Osteocyte (in vitro differentiated cells): ENCODE measurements at regions not wholly inside any gene's neighbourhood (a gene's known extent, or its start where the extent isn't known, plus 50 kb on each side); places are given as distances from the start of the nearest gene placed in this dataset.

Source experiments
- DNase-seq: peaks from one replicate; pipeline ENCODE4 v3.0.0; 2021; ENCODE audit warnings: mixed read lengths; ENCODE audit not compliant: unreplicated experiment; ENCODE audit errors: extremely low spot score
- H3K27ac Mint-ChIP-seq: one replicate; pipeline ENCODE4 v1.8.0; 2021; ENCODE audit warnings: mild to moderate bottlenecking, mixed read lengths; ENCODE audit not compliant: unreplicated experiment
- H3K27me3 Mint-ChIP-seq: one replicate; pipeline ENCODE4 v1.8.0; 2021; ENCODE audit warnings: mixed read lengths; ENCODE audit not compliant: unreplicated experiment
- H3K36me3 Mint-ChIP-seq: one replicate; pipeline ENCODE4 v1.8.0; 2021; ENCODE audit warnings: mixed read lengths; ENCODE audit not compliant: unreplicated experiment
- H3K4me1 Mint-ChIP-seq: one replicate; pipeline ENCODE4 v1.8.0; 2021; ENCODE audit warnings: mixed read lengths; ENCODE audit not compliant: unreplicated experiment
- H3K4me3 Mint-ChIP-seq: one replicate; pipeline ENCODE4 v1.8.0; 2021; ENCODE audit warnings: mild to moderate bottlenecking, moderate library complexity, mixed read lengths; ENCODE audit not compliant: unreplicated experiment
- H3K9me3 Mint-ChIP-seq: one replicate; pipeline ENCODE4 v1.8.0; 2021; ENCODE audit warnings: mixed read lengths; ENCODE audit not compliant: unreplicated experiment
- CTCF ChIP-seq: fragments of 200-600 bp; sonication (generic); IDR thresholded peaks from 2 replicates; pipeline ENCODE4 v1.5.0; 2021; ENCODE audit warnings: antibody characterized with exemption, mild to moderate bottlenecking, moderate library complexity

- no peak overlapping the region for H3K4me3 Mint-ChIP-seq
- no peaks in the 10 kb centered on the region for H3K27me3 Mint-ChIP-seq
Measured at GRCh38 chrX:87744391-87744790, 226.8 kb downstream of the KLHL4 start.

GRCh38 chrX:87755493-87755892 is 237.9 kb downstream of the KLHL4 start:
- Mint-ChIP-seq H3K4me1 (no peaks in the 10 kb centered on the region), H3K27ac (no peak overlapping the region), H3K9me3 (peaks cover 47% of the 10 kb centered on the region), H3K36me3 (no peaks in the 10 kb centered on the region), H3K27me3 (no peaks in the 10 kb centered on the region), H3K4me3 (no peak overlapping the region)
- TF ChIP-seq CTCF, result no peak
- no peak for DNase-seq

More at GRCh38 chrX:87744391-87744790, 226.8 kb downstream of the KLHL4 start:
- TF ChIP-seq CTCF, result no peak
- no peaks in the 10 kb centered on the region for H3K4me1 Mint-ChIP-seq
- DNase-seq, result no peak
- H3K36me3 Mint-ChIP-seq, result no peaks in the 10 kb centered on the region
- H3K9me3 Mint-ChIP-seq, result no peaks in the 10 kb centered on the region
- H3K27ac Mint-ChIP-seq, result no peak overlapping the region

GRCh38 chrX:87788976-87789375 is 271.4 kb downstream of the KLHL4 start:
- TF ChIP-seq CTCF, result no peak
- DNase-seq, result no peak
- H3K9me3 Mint-ChIP-seq, result peaks cover 50% of the 10 kb centered on the region
- no peaks in the 10 kb centered on the region for H3K27me3 Mint-ChIP-seq
- no peak overlapping the region for H3K27ac Mint-ChIP-seq
- no peaks in the 10 kb centered on the region for H3K4me1 Mint-ChIP-seq
- no peak overlapping the region for H3K4me3 Mint-ChIP-seq
- no peaks in the 10 kb centered on the region for H3K36me3 Mint-ChIP-seq

GRCh38 chrX:87798039-87798438 is 280.4 kb downstream of the KLHL4 start:
- no peak for TF ChIP-seq CTCF
- DNase-seq, result no peak
- Mint-ChIP-seq H3K36me3 (no peaks in the 10 kb centered on the region), H3K4me1 (no peaks in the 10 kb centered on the region), H3K27ac (no peak overlapping the region), H3K9me3 (peaks cover 22% of the 10 kb centered on the region), H3K4me3 (no peak overlapping the region), H3K27me3 (no peaks in the 10 kb centered on the region)

GRCh38 chrX:87805829-87806490 is 288.4 kb downstream of the KLHL4 start:
- H3K9me3 Mint-ChIP-seq, result peaks cover 20% of the 10 kb centered on the region
- no peak for DNase-seq
- H3K27me3 Mint-ChIP-seq, result no peaks in the 10 kb centered on the region
- no peak for TF ChIP-seq CTCF
- H3K36me3 Mint-ChIP-seq, result no peaks in the 10 kb centered on the region
- no peak overlapping the region for H3K27ac Mint-ChIP-seq
- no peak overlapping the region for H3K4me3 Mint-ChIP-seq
- no peaks in the 10 kb centered on the region for H3K4me1 Mint-ChIP-seq
